ENCODE measurements at regions not wholly inside any gene's neighbourhood (a gene's known extent, or its start where the extent isn't known, plus 50 kb on each side); places are given as distances from the start of the nearest gene placed in this dataset.
A peak's percentile ranks its signal among the peaks of the same experiment; 100 is the strongest.
"Not testable (repeated sequence)": the region's sequence is repeated elsewhere in the genome, so short reads cannot be mapped to it uniquely, and the experiment has no call there.

DNA sequence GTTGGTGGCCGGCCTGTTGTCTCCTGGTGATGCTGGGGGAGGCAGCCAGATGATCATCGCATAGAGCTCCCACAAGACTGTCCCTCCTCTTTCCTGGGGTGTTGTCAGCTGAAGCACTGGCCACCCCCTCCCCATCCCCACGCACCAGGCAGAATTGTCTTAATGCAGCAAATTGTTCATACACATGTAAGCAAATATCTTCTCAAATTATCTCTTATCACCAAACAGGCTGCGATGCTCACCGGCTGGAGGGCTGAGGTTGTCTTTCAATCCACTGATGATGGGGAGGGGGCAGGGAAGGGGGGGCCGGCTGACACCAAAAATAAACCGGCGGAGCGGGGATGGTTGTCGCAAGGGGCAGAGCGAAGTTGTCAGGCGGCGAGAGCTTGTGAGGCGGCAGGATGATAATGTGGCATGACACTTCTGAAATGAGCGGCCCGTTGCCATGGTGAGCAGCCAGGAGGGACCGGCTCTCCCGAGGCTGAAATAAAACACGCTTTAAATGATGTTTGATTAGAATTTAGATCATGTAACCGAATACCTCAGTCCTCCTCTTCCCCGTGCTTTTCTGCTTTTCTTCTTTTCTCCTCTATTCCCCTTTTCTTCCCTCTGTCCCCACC lies 59.8 kb downstream of the MRM1 start:
- no peak for DNase-seq

DNA sequence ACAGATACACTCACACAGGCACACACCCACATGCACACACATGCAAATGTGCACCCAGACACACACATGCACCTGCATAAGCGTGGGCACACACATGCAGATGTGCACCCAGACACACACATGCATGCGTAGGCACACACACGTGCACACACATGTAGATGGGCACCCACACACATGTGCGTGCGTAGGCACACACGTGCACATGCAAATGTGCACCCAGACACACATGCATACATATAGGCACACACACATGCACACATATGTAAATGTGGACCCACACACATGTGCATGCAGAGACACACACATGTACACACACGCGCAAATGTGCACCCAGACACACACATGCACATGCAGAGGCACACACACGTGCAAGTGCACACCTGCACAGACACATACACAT lies 60.3 kb downstream of the MRM1 start:
- DNase-seq, result no peak

DNA sequence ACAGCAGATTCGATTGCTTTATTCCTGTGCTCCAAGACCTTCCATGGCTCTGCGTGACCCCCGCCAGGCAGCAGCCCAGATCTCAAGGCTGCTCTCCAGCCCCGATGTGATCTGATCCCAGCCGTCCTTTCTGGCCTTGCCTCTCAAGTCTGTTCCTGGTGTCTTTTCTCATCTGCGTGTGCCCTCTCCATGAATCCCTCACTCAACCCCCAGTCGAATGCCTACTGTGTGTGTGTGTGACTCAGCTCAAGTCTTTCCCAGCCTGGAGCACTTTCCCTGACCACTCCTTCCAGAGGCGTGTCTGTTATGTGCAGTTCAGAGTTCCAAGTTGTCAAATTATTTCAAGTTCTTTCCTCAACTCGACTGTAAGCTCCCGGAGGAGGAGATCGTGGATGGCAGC lies 64.0 kb downstream of the MRM1 start:
- no peak for DNase-seq

DNA sequence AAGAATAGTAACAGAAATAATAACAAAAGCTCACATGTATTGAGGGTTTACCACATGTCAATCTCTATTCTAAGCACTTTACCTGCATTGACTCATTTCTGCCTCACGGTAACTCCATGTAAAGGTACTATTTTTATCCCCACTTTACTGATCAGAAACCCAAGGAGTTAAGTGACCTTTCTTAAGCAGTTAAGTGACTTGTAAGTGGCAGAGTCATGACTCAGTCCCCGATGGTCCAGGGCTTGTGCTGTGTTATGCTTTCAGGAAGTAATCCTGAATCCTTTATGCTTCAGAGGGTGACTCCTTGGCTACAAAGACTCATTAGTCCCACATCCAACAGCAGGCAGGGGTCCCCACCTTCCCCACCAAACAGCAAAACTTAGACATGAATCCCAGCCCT lies 66.5 kb downstream of the MRM1 start:
- no peak for DNase-seq

DNA sequence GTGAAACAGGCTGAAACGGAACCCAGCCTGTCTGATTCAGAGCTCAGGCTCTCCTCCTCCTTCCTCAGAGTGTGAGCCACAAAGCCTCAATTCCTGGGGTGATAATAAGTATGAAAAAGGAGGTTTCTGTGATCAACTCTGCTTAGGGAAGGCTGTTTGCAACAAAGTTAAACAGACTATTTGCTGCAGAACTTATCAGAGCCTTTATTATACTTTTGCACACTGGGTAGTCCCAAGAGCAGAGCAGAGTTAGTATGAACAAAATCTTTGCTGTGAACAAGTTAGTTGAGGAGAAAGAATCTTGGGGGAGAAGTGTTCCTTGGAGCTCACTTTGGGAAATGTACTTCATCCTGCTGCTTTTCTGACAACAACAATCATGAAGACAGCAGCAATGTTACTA lies 67.4 kb downstream of the MRM1 start:
- DNase-seq, result no peak

DNA sequence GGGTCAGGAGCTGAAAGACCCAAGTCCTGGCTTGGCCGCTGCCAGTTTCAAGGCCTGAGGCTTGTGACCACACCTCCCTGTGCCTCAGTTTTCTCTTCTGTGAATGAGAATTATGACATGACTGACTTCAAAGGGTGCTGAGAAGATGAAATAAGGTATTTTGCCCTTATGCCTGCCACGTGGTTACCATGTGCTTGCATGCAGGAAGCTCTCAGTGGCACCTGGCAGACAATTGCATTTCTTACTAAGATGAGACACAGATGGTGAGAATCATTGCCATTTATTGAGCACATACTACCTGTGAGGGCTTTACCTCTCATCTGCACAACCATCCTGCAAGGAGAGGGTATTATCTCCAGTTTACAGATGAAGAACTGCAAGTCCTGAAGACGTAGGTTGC lies 69.8 kb downstream of the MRM1 start:
- no peak for DNase-seq

DNA sequence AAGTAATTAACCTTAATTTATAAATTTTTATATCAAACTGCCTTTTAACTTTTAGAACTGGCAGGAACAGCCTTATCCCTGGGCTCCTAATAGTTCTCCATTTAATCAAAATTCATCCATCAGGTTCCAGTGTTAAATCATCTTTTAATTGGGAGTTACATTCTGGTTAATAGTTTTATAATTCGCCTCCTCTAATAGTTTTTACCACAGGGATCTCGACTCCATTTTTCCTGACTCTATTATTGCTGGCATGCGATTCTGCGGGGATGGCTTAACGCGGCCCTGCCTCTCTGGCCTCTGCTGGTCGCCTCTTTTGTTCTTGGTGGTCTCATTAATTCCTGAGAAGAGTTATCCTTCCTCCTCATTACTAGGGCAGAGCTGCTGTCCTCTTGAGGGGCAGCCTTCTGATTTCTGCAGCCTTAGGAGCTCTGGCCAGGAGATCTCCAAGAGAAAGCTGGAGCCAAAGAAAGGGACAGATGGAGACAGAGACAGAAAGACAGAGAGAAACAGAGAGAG lies 71.1 kb downstream of the MRM1 start:
- no peak for DNase-seq

DNA sequence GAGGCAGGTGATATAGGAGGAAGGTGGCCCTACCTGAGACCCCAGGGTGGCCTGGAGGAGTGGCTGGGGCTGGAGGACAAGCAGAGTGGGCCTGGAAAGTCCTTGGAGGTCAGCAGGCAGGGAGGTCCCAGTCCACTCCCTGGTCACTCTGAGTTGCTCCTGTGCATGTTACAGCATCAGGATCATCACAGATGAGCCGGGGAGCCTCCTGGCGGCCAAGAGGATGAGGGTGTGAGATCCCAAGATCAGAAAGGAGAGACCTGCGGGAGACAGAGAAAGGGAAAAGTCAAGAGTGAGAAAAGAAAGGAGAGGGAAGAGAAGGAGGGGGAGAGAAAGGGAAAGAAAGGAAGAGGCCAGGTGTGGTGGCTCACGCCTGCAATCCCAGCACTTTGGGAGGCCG lies 71.7 kb downstream of the MRM1 start:
- DNase-seq, result no peak

DNA sequence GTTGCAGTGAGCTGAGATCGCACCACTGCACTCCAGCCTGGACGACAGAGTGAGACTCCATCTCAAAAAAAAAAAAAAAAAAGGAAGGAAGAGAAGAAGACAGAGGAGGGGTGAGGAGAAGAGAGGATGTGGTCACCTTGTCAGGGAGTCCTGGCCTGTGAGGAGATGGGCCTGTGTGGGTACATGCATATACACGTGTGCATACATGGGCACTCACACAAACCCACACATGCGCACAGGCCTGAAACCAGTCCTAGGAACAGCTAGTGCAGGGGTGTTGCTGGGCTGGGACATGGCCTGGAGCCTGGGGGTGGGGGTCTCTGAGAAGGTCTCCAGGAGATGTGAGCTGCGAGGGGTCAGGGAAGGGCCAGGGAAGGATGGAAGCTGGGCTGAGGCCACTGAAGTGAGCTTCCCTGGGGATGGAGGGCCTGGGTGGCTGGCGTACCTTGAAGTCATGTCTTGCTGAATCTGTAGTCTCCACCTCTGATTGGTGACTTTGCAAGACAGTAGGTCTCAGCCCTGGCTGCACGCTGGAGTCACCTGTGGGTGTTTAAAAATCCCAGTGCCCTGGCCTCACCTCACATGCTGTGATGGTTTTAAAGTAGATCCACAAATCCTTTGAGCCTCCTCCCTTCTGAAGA lies 72.4 kb downstream of the MRM1 start:
- DNase-seq, result no peak

DNA sequence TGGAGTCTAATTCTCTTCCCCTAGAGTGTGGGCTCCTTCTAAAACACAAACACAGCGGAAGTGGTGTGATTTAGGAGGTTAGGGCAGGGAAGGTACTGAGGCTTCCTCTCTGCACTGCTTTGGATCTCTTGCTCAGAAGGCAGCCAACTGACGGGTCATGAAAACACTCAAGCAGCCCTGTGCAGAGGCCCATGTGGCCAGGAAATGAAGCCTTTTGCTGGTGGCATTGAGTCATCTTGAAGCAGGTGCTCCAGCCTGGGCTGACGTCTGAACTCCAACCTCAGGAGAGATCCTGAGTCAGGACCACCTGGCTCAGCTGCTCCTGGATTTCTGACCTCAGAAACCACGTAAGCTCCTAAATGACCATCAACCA lies 72.9 kb downstream of the MRM1 start:
- peak; percentile 49 for DNase-seq

DNA sequence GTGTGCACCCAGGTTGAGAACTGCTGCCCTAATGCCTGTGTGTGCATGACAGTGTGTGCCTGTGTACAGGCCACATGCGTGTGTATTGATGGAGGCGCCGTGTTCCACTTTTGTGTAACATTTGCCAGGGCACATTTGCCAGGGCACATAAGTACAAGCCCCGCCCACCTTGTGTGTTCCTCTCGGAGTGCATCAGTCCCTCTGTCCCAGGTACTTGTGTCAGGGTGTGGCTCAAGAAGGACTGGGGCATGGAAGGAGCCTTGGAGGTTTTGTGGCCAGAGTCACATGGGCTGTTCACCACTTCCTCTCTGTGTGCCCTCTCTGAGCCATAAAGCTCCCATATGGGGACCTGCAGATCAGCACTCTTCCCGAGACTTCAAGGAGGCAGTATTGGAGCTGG lies 73.9 kb downstream of the MRM1 start:
- peak; percentile 34 for DNase-seq

DNA sequence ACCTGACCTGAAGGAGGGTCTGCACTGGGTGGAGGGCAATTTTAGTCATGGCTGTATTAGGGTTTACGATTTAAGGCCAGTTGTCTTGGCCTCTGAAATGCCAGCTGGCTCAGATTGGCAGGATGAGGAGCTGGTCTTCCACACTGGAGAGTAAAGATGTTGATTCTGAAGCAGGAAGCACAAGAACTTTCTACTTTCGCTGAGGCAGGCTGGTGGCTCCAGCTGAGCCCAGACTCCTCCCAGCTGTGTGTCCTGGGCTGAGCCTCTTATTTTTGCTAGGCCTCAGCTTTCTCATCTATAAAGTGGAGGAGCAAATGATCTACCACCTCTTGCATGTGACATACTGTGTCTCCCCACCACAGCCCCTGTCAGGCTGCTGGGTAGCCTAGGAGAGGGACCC lies 74.4 kb downstream of the MRM1 start:
- no peak for DNase-seq

DNA sequence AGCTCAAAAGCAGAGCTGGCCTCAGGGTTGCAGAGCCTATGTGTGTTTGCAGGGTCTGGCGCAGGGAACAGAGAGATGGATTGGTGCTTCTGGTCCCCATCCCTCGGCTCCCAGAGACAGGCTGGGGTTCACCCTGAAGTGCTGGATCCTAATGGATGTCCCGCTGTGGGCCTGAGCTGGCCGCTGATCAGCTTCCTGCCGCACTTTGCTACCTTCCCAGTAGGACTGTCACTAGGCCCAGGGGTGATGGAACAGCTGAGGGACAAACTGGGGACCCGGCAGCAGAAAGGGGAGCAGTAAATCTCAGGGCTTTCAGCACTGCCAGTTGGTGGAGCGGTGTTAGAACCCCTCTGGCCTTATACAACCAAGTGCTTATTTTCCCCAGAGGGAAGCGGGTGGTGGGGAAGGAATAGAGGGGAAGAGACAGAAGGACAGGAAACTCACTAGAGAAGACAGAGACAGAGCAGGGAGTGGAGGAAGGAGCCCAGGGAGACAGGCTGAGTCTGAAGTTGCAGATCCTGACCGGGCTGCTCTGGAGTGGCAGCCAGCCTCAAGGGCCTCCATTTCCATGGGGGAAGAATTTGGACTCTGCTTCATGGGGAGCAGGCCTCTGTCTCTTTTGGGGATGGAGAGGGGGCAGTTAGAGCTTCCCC lies 78.6 kb downstream of the MRM1 start:
- no peak for DNase-seq

DNA sequence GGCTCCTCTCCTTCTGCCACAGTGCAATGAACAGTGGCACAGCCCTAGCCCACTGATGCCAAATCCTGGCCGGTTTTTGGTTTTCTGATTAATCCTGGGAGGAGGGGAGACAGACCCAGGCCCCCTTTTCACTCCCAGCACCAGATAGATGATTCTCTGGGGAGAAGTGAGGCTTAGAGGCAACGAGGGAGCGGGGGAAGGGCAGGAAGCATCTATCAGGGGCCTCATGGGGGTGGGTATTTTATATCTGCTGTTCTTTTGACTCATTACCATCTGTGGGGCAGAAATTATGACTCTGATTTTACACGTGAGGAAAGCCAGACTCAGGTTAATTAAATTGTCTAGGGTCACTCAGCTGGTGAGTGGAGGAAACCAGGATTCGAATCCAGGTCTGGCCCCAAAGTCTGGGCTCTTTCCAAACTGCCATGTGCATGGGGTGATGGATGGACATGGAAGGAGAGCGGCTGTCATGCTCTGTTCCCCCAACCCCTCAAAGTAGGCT lies 79.4 kb downstream of the MRM1 start:
- DNase-seq, result no peak

DNA sequence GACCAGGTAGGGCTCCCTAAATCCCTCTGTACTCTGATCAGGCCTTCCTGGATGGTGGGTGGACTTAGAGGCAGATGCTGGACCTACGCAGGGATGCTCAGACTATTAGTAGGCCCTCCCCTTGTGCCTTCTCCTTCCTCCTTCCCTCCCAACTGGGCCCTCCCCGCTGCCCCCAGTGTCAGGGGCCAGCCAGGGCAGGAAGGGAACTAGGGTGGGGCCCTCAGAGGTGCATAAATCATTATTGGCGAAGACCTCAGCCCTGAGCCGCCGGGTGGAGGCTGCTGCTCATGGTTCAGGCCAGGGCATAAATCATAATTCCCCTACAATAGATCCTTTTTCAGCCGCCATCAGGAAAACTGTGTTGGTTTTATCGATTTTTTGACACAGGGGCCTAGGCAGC lies 81.4 kb downstream of the MRM1 start:
- no peak for DNase-seq

DNA sequence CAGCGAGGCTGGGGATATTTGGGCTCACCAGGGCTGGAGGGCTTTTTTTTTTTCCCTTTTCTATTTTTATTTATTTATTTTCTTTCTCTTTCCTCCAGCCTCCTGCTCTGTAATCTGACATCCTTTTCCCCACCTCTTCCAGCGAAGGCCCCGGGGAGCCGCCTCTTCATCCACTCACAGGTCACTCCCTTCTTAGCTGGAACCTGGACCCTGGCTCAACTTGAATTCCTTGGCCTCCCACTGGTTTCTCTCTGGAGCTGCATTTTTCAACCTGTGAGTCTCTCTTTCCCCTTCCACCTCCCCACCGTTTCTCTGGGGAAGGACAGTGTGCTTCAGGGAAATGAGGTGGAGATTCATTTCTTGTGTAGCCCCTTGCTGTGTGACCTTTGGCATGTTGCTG lies 82.0 kb downstream of the MRM1 start:
- no peak for DNase-seq

DNA sequence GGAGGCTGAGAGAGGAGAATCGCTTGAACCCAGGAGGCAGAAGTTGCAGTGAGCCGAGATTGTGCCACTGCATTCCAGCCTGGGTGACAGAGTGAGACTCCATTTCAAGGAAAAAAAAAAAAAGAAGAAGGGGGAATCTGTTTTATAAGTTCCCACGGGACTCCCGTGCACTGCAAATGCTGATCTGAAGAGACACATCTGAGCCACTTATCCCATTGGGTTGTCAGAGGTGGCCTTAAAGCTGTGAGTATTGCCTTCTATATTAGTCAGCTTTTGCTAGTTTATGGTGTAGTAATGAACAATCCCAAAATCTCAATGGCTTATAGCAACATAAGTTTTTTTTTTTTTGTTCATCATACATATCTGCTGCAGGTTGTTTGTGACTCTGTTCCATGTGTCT lies 82.8 kb downstream of the MRM1 start:
- no peak for DNase-seq

DNA sequence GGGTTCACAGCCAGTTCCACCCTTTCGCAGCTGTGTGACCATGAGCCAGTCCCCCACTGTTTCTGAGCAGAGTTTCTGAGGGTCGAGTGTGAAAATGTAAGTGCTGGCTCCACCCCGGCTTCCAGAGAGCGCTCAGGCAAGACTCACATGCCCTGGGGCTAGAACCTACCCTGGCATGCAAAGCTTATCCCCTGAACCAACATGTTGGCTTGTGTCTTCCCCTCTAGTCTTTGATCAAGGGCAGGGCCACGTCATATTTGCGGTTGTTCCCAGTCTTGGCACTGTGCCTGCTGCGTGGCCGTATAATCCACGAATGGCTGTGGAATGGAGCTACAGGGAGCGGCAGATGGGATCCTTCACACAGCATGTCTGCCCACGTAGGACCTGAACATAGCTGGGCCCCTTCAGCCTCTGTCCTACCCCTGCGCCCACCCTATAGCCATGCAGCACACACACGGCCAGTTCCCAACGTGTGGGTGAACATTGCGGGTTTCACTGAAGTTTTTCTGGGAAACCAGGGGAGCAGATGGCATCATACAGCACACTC lies 84.8 kb downstream of the MRM1 start:
- DNase-seq, result no peak

DNA sequence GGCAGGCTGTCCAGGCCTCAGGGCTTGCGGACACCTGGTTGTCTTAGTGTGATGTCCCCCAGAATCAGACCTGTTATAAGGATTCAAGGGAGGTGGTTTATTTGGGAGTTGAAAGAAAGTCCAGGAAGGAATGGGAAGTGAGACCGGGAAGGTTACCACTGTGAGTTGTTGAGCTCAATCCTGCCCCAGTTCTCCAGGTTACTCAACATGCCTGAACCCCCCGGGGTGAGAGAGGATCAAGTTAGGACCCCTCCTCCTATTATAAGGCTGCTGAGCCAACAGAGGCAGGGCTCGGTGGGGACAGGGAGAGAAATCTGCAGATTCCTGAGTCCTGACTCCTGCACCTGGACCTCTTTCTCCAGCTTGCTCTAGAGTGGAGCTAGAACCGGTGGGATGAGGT lies 86.4 kb downstream of the MRM1 start:
- no peak for DNase-seq

DNA sequence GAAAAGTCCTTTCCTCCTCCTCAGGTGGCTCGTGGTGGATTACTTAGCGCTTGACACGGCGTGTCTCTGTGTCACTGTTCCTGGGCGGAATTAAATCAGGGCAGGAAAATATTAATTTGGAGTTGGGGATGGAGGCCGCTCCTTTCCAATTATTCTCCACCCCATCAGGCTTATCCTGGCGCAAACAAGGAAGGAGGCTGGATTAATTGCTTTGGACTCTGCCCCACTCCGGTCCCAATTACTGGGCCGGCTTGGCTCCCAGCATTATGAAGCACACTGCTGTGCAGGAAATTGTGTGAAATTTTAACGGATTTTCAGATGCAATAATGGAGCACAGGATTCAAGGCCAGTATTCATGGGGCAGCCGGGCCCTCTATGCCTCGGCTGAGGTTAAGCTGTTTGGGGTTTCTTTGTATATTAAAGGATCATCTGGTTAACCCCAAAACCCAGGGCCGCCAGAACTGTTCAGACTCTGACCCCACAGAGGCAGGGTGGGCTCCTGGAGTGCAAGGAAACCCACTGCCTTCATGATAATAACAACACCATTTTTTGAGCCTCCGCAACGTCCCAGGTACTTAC lies 87.8 kb downstream of the MRM1 start:
- DNase-seq, result no peak

DNA sequence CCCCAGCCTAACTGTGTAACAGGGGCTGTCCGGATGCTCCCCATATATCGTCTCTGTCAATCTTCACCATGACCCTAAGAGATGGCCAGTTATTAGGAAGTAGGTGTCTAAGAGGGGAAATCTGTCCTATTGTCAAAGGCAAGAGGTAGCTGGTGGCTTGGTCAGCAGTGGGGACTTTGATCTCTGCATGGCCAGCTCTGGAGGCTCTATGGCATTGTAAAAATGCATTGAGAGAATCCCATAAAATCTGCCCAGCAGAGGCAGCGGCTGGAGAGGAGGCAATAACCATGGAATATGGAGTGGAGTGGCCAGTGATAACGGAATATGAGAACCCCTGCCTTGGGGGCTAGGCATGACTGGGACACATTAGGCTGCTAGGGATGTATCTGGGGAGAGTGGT lies 88.8 kb downstream of the MRM1 start:
- no peak for DNase-seq

DNA sequence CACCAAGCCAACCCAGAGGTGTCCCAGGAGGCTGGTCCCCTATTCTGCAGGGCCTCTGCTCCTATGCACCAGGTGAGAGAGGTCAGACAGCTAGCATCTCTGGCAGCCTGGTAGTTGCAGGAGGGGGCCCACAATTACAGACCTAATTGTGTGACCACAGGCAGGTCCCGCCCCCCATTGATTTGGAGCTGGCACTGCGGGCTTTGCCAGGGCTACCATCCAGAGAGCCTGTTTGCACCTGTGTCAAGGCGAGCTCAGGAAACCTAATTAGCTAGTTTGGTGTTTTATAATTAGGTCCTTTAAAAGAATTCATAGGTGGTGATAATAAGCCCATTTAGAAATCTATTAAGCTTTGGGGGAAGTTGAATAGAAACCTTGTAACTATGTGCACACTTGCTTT lies 90.2 kb downstream of the MRM1 start:
- DNase-seq, result no peak

DNA sequence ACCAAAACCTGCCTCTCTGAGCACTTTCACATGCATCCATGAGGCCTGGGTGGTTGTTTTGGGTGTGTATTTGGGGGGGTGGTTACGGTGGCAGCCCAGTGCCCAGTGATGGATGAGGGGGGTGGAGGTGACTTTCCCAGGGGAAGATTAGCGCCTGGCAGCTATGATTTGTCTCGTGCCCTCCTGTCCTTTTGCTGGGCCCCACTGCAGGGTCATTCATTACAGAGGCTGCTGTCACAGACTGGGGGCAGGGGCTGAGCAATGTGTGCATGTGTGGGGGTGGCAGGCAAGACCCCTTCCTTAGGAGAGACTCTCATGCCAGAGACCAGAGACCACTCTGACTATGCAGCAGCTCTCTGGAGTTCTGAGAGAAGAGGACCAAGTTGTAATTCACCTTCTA lies 93.7 kb downstream of the MRM1 start:
- DNase-seq, result no peak

DNA sequence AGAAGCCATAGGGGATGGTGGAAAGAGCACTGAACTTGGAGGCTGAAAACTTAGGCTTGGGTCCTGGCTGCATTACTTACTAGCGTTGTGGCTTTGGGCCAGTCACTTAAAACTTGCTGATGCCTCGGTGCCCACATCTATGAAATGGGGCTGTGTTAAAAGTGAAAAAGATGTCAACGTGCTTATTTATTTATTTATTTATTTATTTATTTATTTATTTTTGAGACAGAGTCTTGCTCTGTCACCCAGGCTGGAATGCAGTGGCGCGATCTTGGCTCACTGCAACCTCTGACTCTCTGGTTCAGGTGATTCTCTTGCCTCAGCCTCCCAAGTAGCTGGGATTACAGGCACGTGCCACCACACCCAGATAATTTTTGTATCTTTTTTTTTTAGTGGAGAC lies 94.3 kb downstream of the MRM1 start:
- DNase-seq, result not testable (repeated sequence)

All from CD4-positive, alpha-beta T cell treated with Interleukin-17A for 1 hour (primary cell).